IMR-90 (cell line): ENCODE measurements at regions not wholly inside any gene's neighbourhood (a gene's known extent, or its start where the extent isn't known, plus 50 kb on each side); places are given as distances from the start of the nearest gene placed in this dataset.

ENCODE experiments used
- ATAC-seq: fragments of 200-7000 bp; cut with Tn5 transposase; 2 replicates; pipeline ENCODE4 v1.9.1; 2020; ENCODE audit warnings: low read depth, mild to moderate bottlenecking, moderate library complexity
- BruUV-seq: library from RNA; stranded (reverse); fragments of 400-500 nt; replicated peaks from 2 replicates; lab custom pipeline; 2021; lab: Mats Ljungman, UMichigan
- CTCF ChIA-PET: fragments of 300-600 bp; formaldehyde crosslinking; extraction: SDS; loops from one replicate; lab custom pipeline; 2021; ENCODE audit warnings: antibody characterized with exemption; lab: Yijun Ruan, JAX
- POLR2A ChIA-PET: fragments of 300-600 bp; sonication (Branson Sonifier 250); formaldehyde crosslinking; loops from one replicate; lab custom pipeline; 2022; ENCODE audit warnings: antibody characterized with exemption; ENCODE audit not compliant: unreplicated experiment; lab: Charles Lee
- DNase-seq: peaks from one replicate; pipeline ENCODE4 v3.0.0; 2013
- H2AFZ ChIP-seq: replicated peaks from 2 replicates; pipeline ENCODE3; 2013; ENCODE audit warnings: low read length, mild to moderate bottlenecking; ENCODE audit not compliant: poor library complexity
- H2AK5ac ChIP-seq: 2 replicates; pipeline ENCODE4 v1.6.1; 2013; ENCODE audit warnings: low read depth, low read length, inconsistent platforms
- H2AK9ac ChIP-seq: replicated peaks from 2 replicates; pipeline ENCODE3; 2013; ENCODE audit warnings: mild to moderate bottlenecking, low read depth, low read length, moderate library complexity; ENCODE audit not compliant: poor library complexity
- H2BK120ac ChIP-seq: 2 replicates; pipeline ENCODE4 v1.6.1; 2013; ENCODE audit warnings: low read depth, low read length, inconsistent platforms
- H2BK15ac ChIP-seq: 3 replicates; pipeline ENCODE4 v1.6.1; 2013; ENCODE audit warnings: low read depth, low read length, inconsistent platforms
- H2BK20ac ChIP-seq: 2 replicates; pipeline ENCODE4 v1.6.1; 2013; ENCODE audit warnings: low read depth, mild to moderate bottlenecking, inconsistent platforms, low read length, moderate library complexity
- H2BK5ac ChIP-seq: 2 replicates; pipeline ENCODE4 v1.6.1; 2013; ENCODE audit warnings: mild to moderate bottlenecking, low read depth, low read length, inconsistent platforms; ENCODE audit not compliant: poor library complexity, severe bottlenecking
- H3K14ac ChIP-seq: replicated peaks from 2 replicates; pipeline ENCODE4 v1.6.1; 2013; ENCODE audit warnings: low read depth, low read length, inconsistent platforms
- H3K18ac ChIP-seq: 2 replicates; pipeline ENCODE4 v1.6.1; 2013; ENCODE audit warnings: low read depth, low read length, control low read depth
- H3K23ac ChIP-seq: 2 replicates; pipeline ENCODE4 v1.6.1; 2013; ENCODE audit warnings: low read depth, low read length, inconsistent platforms
- H3K27ac ChIP-seq: 2 replicates; pipeline ENCODE4 v1.5.1; 2013; ENCODE audit warnings: mild to moderate bottlenecking, control low read depth, low read length; ENCODE audit not compliant: insufficient read depth
- H3K27me3 ChIP-seq: 2 replicates; pipeline ENCODE4 v1.6.1; 2013; ENCODE audit warnings: low read length; ENCODE audit not compliant: control insufficient read depth, insufficient read depth
- H3K36me3 ChIP-seq: 2 replicates; pipeline ENCODE4 v1.6.1; 2013; ENCODE audit warnings: low read length, mixed read lengths; ENCODE audit not compliant: control insufficient read depth, insufficient read depth
- H3K4ac ChIP-seq: 2 replicates; pipeline ENCODE4 v1.6.1; 2013; ENCODE audit warnings: low read depth, low read length, inconsistent platforms
- H3K4me1 ChIP-seq: 2 replicates; pipeline ENCODE4 v1.6.1; 2013; ENCODE audit warnings: low read length, mixed read lengths; ENCODE audit not compliant: control insufficient read depth, insufficient read depth
- H3K4me2 ChIP-seq: 2 replicates; pipeline ENCODE4 v1.6.1; 2013; ENCODE audit warnings: low read depth, mild to moderate bottlenecking, control low read depth, low read length, moderate library complexity
- H3K4me3 ChIP-seq: 2 replicates; pipeline ENCODE4 v1.5.1; 2013; ENCODE audit warnings: low read depth, mild to moderate bottlenecking, control low read depth, low read length, moderate library complexity; ENCODE audit not compliant: insufficient read depth
- H3K56ac ChIP-seq: 2 replicates; pipeline ENCODE4 v1.6.1; 2013; ENCODE audit warnings: low read length, inconsistent platforms; ENCODE audit not compliant: insufficient read depth; ENCODE audit errors: extremely low read depth
- H3K79me1 ChIP-seq, 2 experiments: 2 replicates each; pipeline ENCODE4 v1.6.1; 2013; ENCODE audit warnings: low read length in 2 of 2, inconsistent platforms in 1 of 2, low read depth in 1 of 2
- H3K9ac ChIP-seq: 2 replicates; pipeline ENCODE4 v1.6.1; 2013; ENCODE audit warnings: low read depth, low read length, control low read depth
- H3K9me1 ChIP-seq: 2 replicates; pipeline ENCODE4 v1.6.1; 2013; ENCODE audit warnings: low read length, inconsistent platforms; ENCODE audit not compliant: insufficient read depth
- H3K9me3 ChIP-seq: 2 replicates; pipeline ENCODE4 v1.6.1; 2013; ENCODE audit warnings: low read length; ENCODE audit not compliant: control insufficient read depth, insufficient read depth
- H4K20me1 ChIP-seq: 2 replicates; pipeline ENCODE4 v1.6.1; 2013; ENCODE audit warnings: low read length, inconsistent platforms; ENCODE audit not compliant: insufficient read depth
- H4K5ac ChIP-seq: 2 replicates; pipeline ENCODE4 v1.6.1; 2013; ENCODE audit warnings: mild to moderate bottlenecking, low read depth, low read length, control low read depth
- H4K8ac ChIP-seq, 2 experiments: 2 replicates each; pipeline ENCODE4 v1.6.1; 2013; ENCODE audit warnings: low read depth in 2 of 2, low read length in 2 of 2, control low read depth in 1 of 2, inconsistent platforms in 1 of 2
- H4K91ac ChIP-seq: 2 replicates; pipeline ENCODE4 v1.6.1; 2013; ENCODE audit warnings: low read depth, low read length, inconsistent platforms; ENCODE audit not compliant: insufficient read depth
- BHLHE40 ChIP-seq: fragments of 150-350 bp; IDR thresholded peaks from 2 replicates; pipeline ENCODE4 v1.6.1; 2016; ENCODE audit warnings: mild to moderate bottlenecking, low read depth, low read length
- CEBPB ChIP-seq: IDR thresholded peaks from 2 replicates; pipeline ENCODE4 v1.6.1; 2012; ENCODE audit warnings: low read depth, low read length, improper control_type of control experiment
- CHD1 ChIP-seq: IDR thresholded peaks from 2 replicates; pipeline ENCODE4 v1.6.1; 2012; ENCODE audit warnings: low read depth, low read length, improper control_type of control experiment
- FOS ChIP-seq: fragments of 150-350 bp; IDR thresholded peaks from 2 replicates; pipeline ENCODE4 v1.6.1; 2016; ENCODE audit warnings: low read depth, low read length
- MAFK ChIP-seq: IDR thresholded peaks from 2 replicates; pipeline ENCODE4 v1.6.1; 2012; ENCODE audit warnings: low read depth, low read length, improper control_type of control experiment
- MAZ ChIP-seq: IDR thresholded peaks from 2 replicates; pipeline ENCODE4 v1.6.1; 2012; ENCODE audit warnings: low read depth, mild to moderate bottlenecking, low read length, improper control_type of control experiment, moderate library complexity, borderline replicate concordance
- MXI1 ChIP-seq: IDR thresholded peaks from 2 replicates; pipeline ENCODE4 v1.6.1; 2012; ENCODE audit warnings: low read depth, mild to moderate bottlenecking, low read length, moderate library complexity, borderline replicate concordance
- NFE2L2 ChIP-seq: fragments of 150-350 bp; IDR thresholded peaks from 2 replicates; pipeline ENCODE4 v1.6.1; 2016; ENCODE audit warnings: low read depth, mild to moderate bottlenecking, low read length
- POLR2A ChIP-seq: IDR thresholded peaks from 2 replicates; pipeline ENCODE4 v1.6.1; 2012; ENCODE audit warnings: mild to moderate bottlenecking, low read depth, low read length
- RAD21 ChIP-seq: IDR thresholded peaks from 2 replicates; pipeline ENCODE4 v1.6.1; 2012; ENCODE audit warnings: low read length, improper control_type of control experiment
- RCOR1 ChIP-seq: IDR thresholded peaks from 2 replicates; pipeline ENCODE4 v1.6.1; 2012; ENCODE audit warnings: mild to moderate bottlenecking, low read length, improper control_type of control experiment; ENCODE audit not compliant: insufficient replicate concordance
- RFX5 ChIP-seq: IDR thresholded peaks from 2 replicates; pipeline ENCODE4 v1.8.0; 2012; ENCODE audit warnings: low read depth, mild to moderate bottlenecking, low read length, moderate library complexity
- SMC3 ChIP-seq: fragments of 150-350 bp; IDR thresholded peaks from 2 replicates; pipeline ENCODE4 v1.6.1; 2016; ENCODE audit warnings: low read depth, mild to moderate bottlenecking, antibody characterized with exemption, low read length, moderate library complexity
- WGBS, 2 experiments: methylation state at CpG; one replicate each; pipeline versions ENCODE4 v1.1.5 to v1.1.7; 2013; ENCODE audit warnings: missing lambda C conversion rate in 2 of 2; ENCODE audit not compliant: insufficient read length in 1 of 2; ENCODE audit errors: extremely low coverage in 2 of 2; 5-methylcytosine and 5-hydroxymethylcytosine counted together
- dilution Hi-C: fragments of 300-500 bp; cut with HindIII; formaldehyde crosslinking; loops from one replicate; pipeline ENCODE4 v1.14.3; 2018; ENCODE audit warnings: low sequenced_read_pairs; ENCODE audit not compliant: unreplicated experiment
- in situ Hi-C: fragments of 300-500 bp; cut with MboI; formaldehyde crosslinking; loops from 3 replicates; pipeline ENCODE4 v1.14.3; 2019; ENCODE audit warnings: low sequenced_read_pairs, inconsistent platforms, mixed read lengths
- intact Hi-C: fragments of 100-400 bp; cut with micrococcal nuclease; formaldehyde crosslinking; loops from 2 replicates; pipeline ENCODE4 v1.10.0; 2022
- TF ChIP-seq, protein P1 (sequence below): fragments of 150-350 bp; IDR thresholded peaks from 2 replicates; pipeline ENCODE4 v1.6.1; 2017; ENCODE audit warnings: mild to moderate bottlenecking, antibody characterized with exemption, low read length, low read depth
- TF ChIP-seq, protein P2 (sequence below): conservative IDR thresholded peaks from 2 replicates; pipeline ENCODE4 v1.5.1; 2012; ENCODE audit warnings: mild to moderate bottlenecking, low read depth, low read length, improper control_type of control experiment
- TF ChIP-seq, protein P3 (sequence below): fragments of 150-350 bp; IDR thresholded peaks from 2 replicates; pipeline ENCODE4 v1.6.1; 2016; ENCODE audit warnings: low read depth, mild to moderate bottlenecking, low read length, moderate library complexity, borderline replicate concordance

DNA sequence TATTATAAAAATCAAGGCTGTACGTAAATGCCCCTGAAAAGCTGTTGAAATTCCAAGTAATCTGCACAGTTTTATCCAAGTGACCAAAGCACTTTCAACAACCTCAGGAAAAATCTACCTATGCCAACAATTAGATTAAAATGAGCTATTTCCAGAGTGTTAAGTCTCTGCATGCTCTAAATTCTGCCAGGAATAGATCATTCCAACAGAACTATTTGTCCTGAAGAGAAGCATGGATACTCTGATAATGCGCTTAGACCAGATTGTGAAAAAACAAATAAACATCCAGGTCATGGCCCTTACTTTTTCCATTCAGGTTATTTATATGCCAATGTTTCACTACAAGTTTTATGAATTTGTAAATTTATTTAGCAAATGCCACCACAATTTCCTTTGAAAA lies 59.1 kb downstream of the PLK2 start:
- in situ Hi-C loops = no loop called here
- Histone ChIP-seq H3K4me3 (no peak overlapping the region), H2BK120ac (no peak overlapping the region), H3K9me3 (no peaks in the 10 kb centered on the region), H4K20me1 (no peaks in the 10 kb centered on the region), H2BK15ac (no peak overlapping the region), H2BK5ac (no peak overlapping the region), H4K91ac (no peak overlapping the region), H3K9ac (no peak overlapping the region), H2AK5ac (no peak overlapping the region), H2BK20ac (no peak overlapping the region), H3K4me2 (no peak overlapping the region), H3K56ac (no peak overlapping the region), H3K36me3 (no peaks in the 10 kb centered on the region), H4K5ac (no peak overlapping the region), H3K79me1 (no peaks in the 10 kb centered on the region), H3K4me1 (no peaks in the 10 kb centered on the region), H3K27ac (no peak overlapping the region), H3K27me3 (no peaks in the 10 kb centered on the region), H3K18ac (no peak overlapping the region), H3K14ac (no peak overlapping the region), H3K9me1 (no peaks in the 10 kb centered on the region), H3K23ac (no peak overlapping the region), H4K8ac (no peak overlapping the region), H3K4ac (no peak overlapping the region), H2AK9ac (no peak overlapping the region), H2AFZ (no peak overlapping the region)
- no CpG with 5 or more reads among the region's 2 CpGs for WGBS, 2 experiments
- intact Hi-C loops = no loop called here
- POLR2A ChIA-PET = no interaction called here
- CTCF ChIA-PET = no interaction called here
- TF ChIP-seq RAD21 = no peak
- TF ChIP-seq, protein P1, sequence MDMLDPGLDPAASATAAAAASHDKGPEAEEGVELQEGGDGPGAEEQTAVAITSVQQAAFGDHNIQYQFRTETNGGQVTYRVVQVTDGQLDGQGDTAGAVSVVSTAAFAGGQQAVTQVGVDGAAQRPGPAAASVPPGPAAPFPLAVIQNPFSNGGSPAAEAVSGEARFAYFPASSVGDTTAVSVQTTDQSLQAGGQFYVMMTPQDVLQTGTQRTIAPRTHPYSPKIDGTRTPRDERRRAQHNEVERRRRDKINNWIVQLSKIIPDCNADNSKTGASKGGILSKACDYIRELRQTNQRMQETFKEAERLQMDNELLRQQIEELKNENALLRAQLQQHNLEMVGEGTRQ = no peak
- TF ChIP-seq RCOR1 = no peak
- TF ChIP-seq FOS = no peak
- no peak for TF ChIP-seq CHD1
- TF ChIP-seq MXI1 = no peak
- no peak for TF ChIP-seq POLR2A
- no peak for TF ChIP-seq MAFK
- TF ChIP-seq, protein P2, sequence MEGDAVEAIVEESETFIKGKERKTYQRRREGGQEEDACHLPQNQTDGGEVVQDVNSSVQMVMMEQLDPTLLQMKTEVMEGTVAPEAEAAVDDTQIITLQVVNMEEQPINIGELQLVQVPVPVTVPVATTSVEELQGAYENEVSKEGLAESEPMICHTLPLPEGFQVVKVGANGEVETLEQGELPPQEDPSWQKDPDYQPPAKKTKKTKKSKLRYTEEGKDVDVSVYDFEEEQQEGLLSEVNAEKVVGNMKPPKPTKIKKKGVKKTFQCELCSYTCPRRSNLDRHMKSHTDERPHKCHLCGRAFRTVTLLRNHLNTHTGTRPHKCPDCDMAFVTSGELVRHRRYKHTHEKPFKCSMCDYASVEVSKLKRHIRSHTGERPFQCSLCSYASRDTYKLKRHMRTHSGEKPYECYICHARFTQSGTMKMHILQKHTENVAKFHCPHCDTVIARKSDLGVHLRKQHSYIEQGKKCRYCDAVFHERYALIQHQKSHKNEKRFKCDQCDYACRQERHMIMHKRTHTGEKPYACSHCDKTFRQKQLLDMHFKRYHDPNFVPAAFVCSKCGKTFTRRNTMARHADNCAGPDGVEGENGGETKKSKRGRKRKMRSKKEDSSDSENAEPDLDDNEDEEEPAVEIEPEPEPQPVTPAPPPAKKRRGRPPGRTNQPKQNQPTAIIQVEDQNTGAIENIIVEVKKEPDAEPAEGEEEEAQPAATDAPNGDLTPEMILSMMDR = no peak
- TF ChIP-seq MAZ = no peak
- TF ChIP-seq, protein P3, sequence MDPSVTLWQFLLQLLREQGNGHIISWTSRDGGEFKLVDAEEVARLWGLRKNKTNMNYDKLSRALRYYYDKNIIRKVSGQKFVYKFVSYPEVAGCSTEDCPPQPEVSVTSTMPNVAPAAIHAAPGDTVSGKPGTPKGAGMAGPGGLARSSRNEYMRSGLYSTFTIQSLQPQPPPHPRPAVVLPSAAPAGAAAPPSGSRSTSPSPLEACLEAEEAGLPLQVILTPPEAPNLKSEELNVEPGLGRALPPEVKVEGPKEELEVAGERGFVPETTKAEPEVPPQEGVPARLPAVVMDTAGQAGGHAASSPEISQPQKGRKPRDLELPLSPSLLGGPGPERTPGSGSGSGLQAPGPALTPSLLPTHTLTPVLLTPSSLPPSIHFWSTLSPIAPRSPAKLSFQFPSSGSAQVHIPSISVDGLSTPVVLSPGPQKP = no peak
- no peak for TF ChIP-seq CEBPB
- no peak for TF ChIP-seq RFX5
- TF ChIP-seq NFE2L2 = no peak
- TF ChIP-seq BHLHE40 = no peak
- no peak for TF ChIP-seq SMC3
- DNase-seq (no peak), ATAC-seq (no peak)
- no TSS peak for BruUV-seq
- dilution Hi-C loops = no loop called here
